HEK293T (cell line): ENCODE measurements at regions not wholly inside any gene's neighbourhood (a gene's known extent, or its start where the extent isn't known, plus 50 kb on each side); places are given as distances from the start of the nearest gene placed in this dataset.

Experiments used
- ARNT ChIP-seq: fragments of 450-650 bp; IDR thresholded peaks from 2 replicates; pipeline ENCODE4 v1.6.1; 2017; ENCODE audit warnings: mild to moderate bottlenecking
- BHLHE40 ChIP-seq: fragments of 450-650 bp; IDR thresholded peaks from 2 replicates; pipeline ENCODE4 v1.6.1; 2016; ENCODE audit warnings: mild to moderate bottlenecking, moderate library complexity, borderline replicate concordance
- CTBP1 ChIP-seq: fragments of 450-650 bp; IDR thresholded peaks from 2 replicates; pipeline ENCODE4 v1.6.1; 2016; ENCODE audit warnings: borderline replicate concordance
- ELF4 ChIP-seq: fragments of 450-650 bp; IDR thresholded peaks from 2 replicates; pipeline ENCODE4 v1.6.1; 2017; ENCODE audit warnings: antibody characterized with exemption
- FOXK2 ChIP-seq: fragments of 450-650 bp; IDR thresholded peaks from 2 replicates; pipeline ENCODE4 v1.6.1; 2016; ENCODE audit warnings: mild to moderate bottlenecking
- FOXM1 ChIP-seq: fragments of 450-650 bp; IDR thresholded peaks from 2 replicates; pipeline ENCODE4 v1.6.1; 2017; ENCODE audit warnings: mild to moderate bottlenecking, borderline replicate concordance
- HDGF ChIP-seq: fragments of 450-650 bp; IDR thresholded peaks from 2 replicates; pipeline ENCODE4 v1.6.1; 2017; ENCODE audit warnings: antibody characterized with exemption, borderline replicate concordance
- L3MBTL2 ChIP-seq: fragments of 450-650 bp; conservative IDR thresholded peaks from 2 replicates; pipeline ENCODE4 v1.6.1; 2016; ENCODE audit warnings: mild to moderate bottlenecking
- NFRKB ChIP-seq: fragments of 450-650 bp; IDR thresholded peaks from 2 replicates; pipeline ENCODE4 v1.6.1; 2016; ENCODE audit warnings: mild to moderate bottlenecking, moderate library complexity
- PKNOX1 ChIP-seq: fragments of 450-650 bp; IDR thresholded peaks from 2 replicates; pipeline ENCODE4 v1.6.1; 2016
- SP1 ChIP-seq: fragments of 450-650 bp; IDR thresholded peaks from 2 replicates; pipeline ENCODE4 v1.6.1; 2017
- SUZ12 ChIP-seq: fragments of 450-650 bp; IDR thresholded peaks from 2 replicates; pipeline ENCODE4 v1.6.1; 2016; ENCODE audit warnings: mild to moderate bottlenecking
- TARDBP ChIP-seq: fragments of 450-650 bp; IDR thresholded peaks from 2 replicates; pipeline ENCODE4 v1.6.1; 2016
- ZNF384 ChIP-seq: fragments of 450-650 bp; IDR thresholded peaks from 2 replicates; pipeline ENCODE4 v1.6.1; 2016

- TF ChIP-seq ARNT (no peak), PKNOX1 (no peak), FOXM1 (no peak), CTBP1 (no peak), FOXK2 (no peak), SP1 (no peak), ZNF384 (no peak), ELF4 (no peak), BHLHE40 (no peak), TARDBP (no peak), SUZ12 (no peak), HDGF (no peak), NFRKB (no peak), L3MBTL2 (no peak)
Observed at GRCh38 chr11:76282811-76283595, 76.7 kb upstream of the WNT11 start.
